HCT116 (cell line): ENCODE measurements at regions not wholly inside any gene's neighbourhood (a gene's known extent, or its start where the extent isn't known, plus 50 kb on each side); places are given as distances from the start of the nearest gene placed in this dataset.

Source experiments
- CEBPB ChIP-seq: IDR thresholded peaks from 2 replicates; pipeline ENCODE4 v1.6.1; 2012; ENCODE audit warnings: low read depth
- EZH2phosphoT487 ChIP-seq: fragments of 200-600 bp; IDR thresholded peaks from 2 replicates; pipeline ENCODE4 v1.6.1; 2018; ENCODE audit warnings: antibody characterized with exemption, borderline replicate concordance
- POLR2A ChIP-seq: IDR thresholded peaks from 2 replicates; pipeline ENCODE4 v1.7.0; 2011; ENCODE audit warnings: borderline replicate concordance; ENCODE audit not compliant: insufficient read depth, insufficient read length; ENCODE audit errors: extremely low read depth
- POLR2AphosphoS5 ChIP-seq: IDR thresholded peaks from 2 replicates; pipeline ENCODE4 v1.6.1; 2011; ENCODE audit warnings: mild to moderate bottlenecking, low read depth, low read length, moderate library complexity
- RAD21 ChIP-seq: IDR thresholded peaks from 2 replicates; pipeline ENCODE4 v1.6.1; 2012; ENCODE audit warnings: low read depth, mild to moderate bottlenecking
- ZNF274 ChIP-seq: fragments of 200-500 bp; sonication (Bioruptor generic); IDR thresholded peaks from 2 replicates; pipeline ENCODE4 v1.6.1; 2014; ENCODE audit warnings: mild to moderate bottlenecking, low read depth, low read length, inconsistent platforms
- TF ChIP-seq, protein P1 (sequence below), 3 experiments: fragments of 200-600 bp in 1 of 3; sonication (generic) in 1 of 3; IDR thresholded peaks in 2 of 3; conservative IDR thresholded peaks in 1 of 3; 2 replicates each; pipeline ENCODE4 v1.5.1; 2012 to 2017; ENCODE audit warnings: low read depth in 2 of 3, low read length in 2 of 3, antibody characterized with exemption in 1 of 3, borderline replicate concordance in 1 of 3, control low read depth in 1 of 3, mild to moderate bottlenecking in 1 of 3, mixed read lengths in 1 of 3, mixed run types in 1 of 3, moderate library complexity in 1 of 3; ENCODE audit not compliant: insufficient read depth in 1 of 3

- TF ChIP-seq, protein P1, sequence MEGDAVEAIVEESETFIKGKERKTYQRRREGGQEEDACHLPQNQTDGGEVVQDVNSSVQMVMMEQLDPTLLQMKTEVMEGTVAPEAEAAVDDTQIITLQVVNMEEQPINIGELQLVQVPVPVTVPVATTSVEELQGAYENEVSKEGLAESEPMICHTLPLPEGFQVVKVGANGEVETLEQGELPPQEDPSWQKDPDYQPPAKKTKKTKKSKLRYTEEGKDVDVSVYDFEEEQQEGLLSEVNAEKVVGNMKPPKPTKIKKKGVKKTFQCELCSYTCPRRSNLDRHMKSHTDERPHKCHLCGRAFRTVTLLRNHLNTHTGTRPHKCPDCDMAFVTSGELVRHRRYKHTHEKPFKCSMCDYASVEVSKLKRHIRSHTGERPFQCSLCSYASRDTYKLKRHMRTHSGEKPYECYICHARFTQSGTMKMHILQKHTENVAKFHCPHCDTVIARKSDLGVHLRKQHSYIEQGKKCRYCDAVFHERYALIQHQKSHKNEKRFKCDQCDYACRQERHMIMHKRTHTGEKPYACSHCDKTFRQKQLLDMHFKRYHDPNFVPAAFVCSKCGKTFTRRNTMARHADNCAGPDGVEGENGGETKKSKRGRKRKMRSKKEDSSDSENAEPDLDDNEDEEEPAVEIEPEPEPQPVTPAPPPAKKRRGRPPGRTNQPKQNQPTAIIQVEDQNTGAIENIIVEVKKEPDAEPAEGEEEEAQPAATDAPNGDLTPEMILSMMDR (IDR thresholded peaks at IDR 0.05 in 2 of 3, conservative IDR thresholded peaks at IDR 0.05 in 1 of 3; ENCODE audit: borderline replicate concordance in 1 of 3, insufficient read depth in 1 of 3, low read depth in 2 of 3, low read length in 2 of 3) = no peak
- TF ChIP-seq POLR2A (no peak), RAD21 (no peak), POLR2AphosphoS5 (no peak), CEBPB (no peak), ZNF274 (no peak), EZH2phosphoT487 (no peak)
Measured at GRCh38 chr6:12481850-12482249, 191.7 kb downstream of the EDN1 start.
